Tibial nerve (tissue), 3 donors: ENCODE measurements at regions not wholly inside any gene's neighbourhood (a gene's known extent, or its start where the extent isn't known, plus 50 kb on each side); places are given as distances from the start of the nearest gene placed in this dataset.

Experiments
- CTCF ChIP-seq, 5 experiments: fragments of 200-600 bp in 3 of 5; fragments of 450-650 bp in 2 of 5; sonication (generic) in 3 of 5; IDR thresholded peaks; one replicate each; pipeline ENCODE4 v1.5.1; 2016 to 2019; ENCODE audit warnings: antibody characterized with exemption in 5 of 5, mild to moderate bottlenecking in 3 of 5, moderate library complexity in 2 of 5
- POLR2A ChIP-seq, 2 donors: fragments of 450-650 bp; IDR thresholded peaks; one replicate each; pipeline ENCODE4 v1.6.1; 2017; ENCODE audit warnings: antibody characterized with exemption in 2 of 2, mild to moderate bottlenecking in 2 of 2, moderate library complexity in 2 of 2

- TF ChIP-seq CTCF (IDR thresholded peaks at IDR 0.05) (no peak), POLR2A (IDR thresholded peaks at IDR 0.05) (no peak)
These were observed 731.7 kb upstream of the ID2 start for GRCh38 chr2:7950035-7950612.
